ENCODE measurements at regions not wholly inside any gene's neighbourhood (a gene's known extent, or its start where the extent isn't known, plus 50 kb on each side); places are given as distances from the start of the nearest gene placed in this dataset.
"Not testable (repeated sequence)": the region's sequence is repeated elsewhere in the genome, so short reads cannot be mapped to it uniquely, and the experiment has no call there.

- TF ChIP-seq, protein P1, sequence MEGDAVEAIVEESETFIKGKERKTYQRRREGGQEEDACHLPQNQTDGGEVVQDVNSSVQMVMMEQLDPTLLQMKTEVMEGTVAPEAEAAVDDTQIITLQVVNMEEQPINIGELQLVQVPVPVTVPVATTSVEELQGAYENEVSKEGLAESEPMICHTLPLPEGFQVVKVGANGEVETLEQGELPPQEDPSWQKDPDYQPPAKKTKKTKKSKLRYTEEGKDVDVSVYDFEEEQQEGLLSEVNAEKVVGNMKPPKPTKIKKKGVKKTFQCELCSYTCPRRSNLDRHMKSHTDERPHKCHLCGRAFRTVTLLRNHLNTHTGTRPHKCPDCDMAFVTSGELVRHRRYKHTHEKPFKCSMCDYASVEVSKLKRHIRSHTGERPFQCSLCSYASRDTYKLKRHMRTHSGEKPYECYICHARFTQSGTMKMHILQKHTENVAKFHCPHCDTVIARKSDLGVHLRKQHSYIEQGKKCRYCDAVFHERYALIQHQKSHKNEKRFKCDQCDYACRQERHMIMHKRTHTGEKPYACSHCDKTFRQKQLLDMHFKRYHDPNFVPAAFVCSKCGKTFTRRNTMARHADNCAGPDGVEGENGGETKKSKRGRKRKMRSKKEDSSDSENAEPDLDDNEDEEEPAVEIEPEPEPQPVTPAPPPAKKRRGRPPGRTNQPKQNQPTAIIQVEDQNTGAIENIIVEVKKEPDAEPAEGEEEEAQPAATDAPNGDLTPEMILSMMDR (conservative IDR thresholded peaks at IDR 0.05) = no peak
- no peak overlapping the region for H3K27ac ChIP-seq
Measured at GRCh38 chr5:57736716-57737115, 254.1 kb upstream of the ACTBL2 start.

DNA sequence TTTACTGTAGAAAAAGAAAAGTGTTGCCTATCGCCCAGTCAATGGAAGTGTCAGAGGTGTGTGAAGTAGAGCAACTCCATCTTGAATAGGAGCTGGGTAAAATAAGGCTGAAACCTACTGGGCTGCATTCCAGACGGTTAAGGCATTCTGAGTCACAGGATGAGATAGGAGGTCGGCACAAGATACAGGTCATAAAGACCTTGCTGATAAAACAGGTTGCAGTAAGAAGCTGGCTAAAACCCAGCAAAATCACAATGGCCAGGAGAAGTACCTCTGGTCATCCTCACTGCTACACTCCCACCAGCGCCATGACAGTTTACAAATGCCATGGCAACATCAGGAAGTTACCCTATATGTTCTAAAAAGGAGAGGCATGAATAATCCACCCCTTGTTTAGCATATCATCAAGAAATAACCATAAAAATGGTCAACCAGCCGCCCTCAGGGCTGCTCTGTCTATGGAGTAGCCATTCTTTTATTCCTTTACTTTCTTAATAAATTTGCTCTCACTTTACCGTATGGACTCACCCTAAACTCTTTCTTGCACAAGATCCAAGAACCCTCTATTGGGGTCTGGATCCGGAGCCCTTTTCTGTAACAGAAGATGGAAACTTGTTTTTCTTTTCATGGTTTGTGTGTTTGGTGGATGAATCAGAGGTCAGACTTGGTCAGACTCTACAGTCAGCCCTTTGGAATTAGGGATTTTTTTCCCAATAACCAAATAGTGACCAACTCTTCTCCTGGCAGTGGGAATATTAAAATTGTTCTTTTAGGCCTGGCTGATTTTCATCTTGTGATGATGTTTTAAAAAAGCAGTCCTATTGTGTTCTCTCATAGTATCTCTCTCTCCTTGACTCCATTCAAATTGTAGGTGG is 252.9 kb upstream of the ACTBL2 start:
- not testable (repeated sequence) for H3K27ac ChIP-seq

DNA sequence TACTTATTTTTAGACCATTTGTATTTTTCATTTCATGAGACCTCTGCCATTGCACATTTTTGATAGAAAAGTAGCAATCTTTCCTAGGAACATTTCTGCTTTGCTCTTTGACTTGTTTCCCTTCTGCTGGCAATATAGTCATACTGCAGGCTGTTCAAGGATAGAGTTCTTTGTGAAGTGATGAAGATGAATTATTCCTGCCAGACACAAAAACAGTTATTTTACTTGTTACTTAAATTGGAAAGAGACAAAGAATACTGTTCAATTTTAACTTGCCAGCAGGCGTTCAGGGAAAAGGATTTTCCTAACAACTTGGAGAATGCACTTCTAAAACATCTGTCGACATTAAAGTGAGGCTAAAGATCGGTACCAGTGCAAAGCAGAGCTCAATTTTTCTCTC is 251.7 kb upstream of the ACTBL2 start:
- TF ChIP-seq, protein P1 (conservative IDR thresholded peaks at IDR 0.05) = no peak
- H3K27ac ChIP-seq = no peak overlapping the region

DNA sequence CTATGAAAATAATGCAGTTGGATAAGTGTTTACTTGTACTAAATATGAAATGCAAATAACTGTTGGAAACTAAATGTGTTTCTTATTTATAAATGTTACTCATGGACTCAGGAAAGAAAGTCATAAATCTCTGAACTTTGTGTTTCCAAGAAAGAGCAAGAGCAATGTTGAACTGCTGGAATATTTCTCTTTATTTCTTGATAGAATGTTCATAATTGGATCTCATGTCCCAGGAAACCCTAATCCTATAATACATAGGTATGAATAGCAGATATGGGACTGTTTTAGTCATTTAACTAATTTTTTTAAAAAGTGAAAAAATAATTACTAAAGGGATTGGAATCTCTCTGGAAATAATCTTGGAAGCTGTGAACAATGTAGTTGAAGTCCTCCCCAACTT is 245.0 kb upstream of the ACTBL2 start:
- no peak overlapping the region for H3K27ac ChIP-seq
- TF ChIP-seq, protein P1 (conservative IDR thresholded peaks at IDR 0.05) = no peak

GRCh38 chr5:57725658-57726504 is 243.3 kb upstream of the ACTBL2 start:
- H3K27ac ChIP-seq = no peak overlapping the region
- TF ChIP-seq, protein P1 (conservative IDR thresholded peaks at IDR 0.05) = no peak

- TF ChIP-seq, protein P1 (conservative IDR thresholded peaks at IDR 0.05) = no peak
- H3K27ac ChIP-seq = no peak overlapping the region
Measured at GRCh38 chr5:57724836-57725235, 242.2 kb upstream of the ACTBL2 start.

DNA sequence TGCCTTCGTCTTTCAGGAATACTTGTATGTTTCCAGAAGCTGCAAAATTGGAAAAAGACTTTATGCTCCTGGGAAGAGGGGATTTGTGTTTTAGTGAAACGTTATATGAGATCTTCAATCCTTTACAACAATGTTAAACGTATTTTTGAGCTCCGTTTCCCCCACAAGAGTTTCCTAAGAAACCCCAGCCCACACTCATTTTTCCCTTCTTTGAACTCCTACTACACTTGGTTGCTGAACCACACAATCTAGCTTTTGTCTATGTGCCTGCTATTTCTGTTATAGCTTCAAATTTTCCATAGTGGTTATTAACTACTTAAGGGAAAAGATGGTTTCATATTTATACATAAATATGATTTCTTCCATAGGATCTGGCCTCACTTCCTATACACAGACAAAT is 238.6 kb upstream of the ACTBL2 start:
- no peak overlapping the region for H3K27ac ChIP-seq
- TF ChIP-seq, protein P1 (conservative IDR thresholded peaks at IDR 0.05) = no peak
